Sciatic nerve (tissue), 2 donors: ENCODE measurements at regions not wholly inside any gene's neighbourhood (a gene's known extent, or its start where the extent isn't known, plus 50 kb on each side); places are given as distances from the start of the nearest gene placed in this dataset.
"Not testable (repeated sequence)": the region's sequence is repeated elsewhere in the genome, so short reads cannot be mapped to it uniquely, and the experiment has no call there.

Experiments
- ATAC-seq: fragments of 200-7000 bp; cut with Tn5 transposase; one replicate; pipeline ENCODE4 v1.9.1; 2020; ENCODE audit warnings: mild to moderate bottlenecking, moderate library complexity
- DNase-seq: peaks from one replicate; pipeline ENCODE4 v3.0.0-alpha.2; 2020; ENCODE audit warnings: low spot score
- intact Hi-C: fragments of 100-400 bp; cut with DNase I; formaldehyde crosslinking; loops from one replicate; pipeline ENCODE4 v1.14.2; 2022
- donor health status: DM: no; HTN: no; CAD: no.
- donor health status: DM: no; HTN: no; CAD: no.

- ATAC-seq (no peak), DNase-seq (no peak)
- intact Hi-C loops: no loop called here
Measured at GRCh38 chr10:14431868-14432267, 101.1 kb upstream of the FRMD4A start.

GRCh38 chr10:14429043-14429700 is 98.4 kb upstream of the FRMD4A start:
- ATAC-seq (no peak), DNase-seq (no peak)
- intact Hi-C loops: no loop called here

- intact Hi-C loops: no loop called here
- ATAC-seq (no peak), DNase-seq (no peak)
Measured at GRCh38 chr10:14425034-14425433, 94.3 kb upstream of the FRMD4A start.

- ATAC-seq (no peak), DNase-seq (no peak)
- intact Hi-C loops: no loop called here
Measured at GRCh38 chr10:14423111-14423744, 92.5 kb upstream of the FRMD4A start.

- no peak for DNase-seq
- intact Hi-C loops: no loop called here
- ATAC-seq: no peak
Measured at GRCh38 chr10:14422431-14422830, 91.7 kb upstream of the FRMD4A start.

GRCh38 chr10:14421941-14422340 is 91.2 kb upstream of the FRMD4A start:
- DNase-seq: no peak
- ATAC-seq: no peak
- intact Hi-C loops: no loop called here

- ATAC-seq, DNase-seq, intact Hi-C loops: not testable (repeated sequence)
Measured at GRCh38 chr10:14417336-14417735, 86.6 kb upstream of the FRMD4A start.

- ATAC-seq: no peak
- intact Hi-C loops: no loop called here
- no peak for DNase-seq
Measured at GRCh38 chr10:14416308-14416700, 85.6 kb upstream of the FRMD4A start.

- no peak for ATAC-seq
- intact Hi-C loops: no loop called here
Measured at GRCh38 chr10:14415676-14416307, 85.1 kb upstream of the FRMD4A start.

GRCh38 chr10:14414901-14415300 is 84.2 kb upstream of the FRMD4A start:
- ATAC-seq (no peak), DNase-seq (no peak)
- intact Hi-C loops: no loop called here

More at GRCh38 chr10:14415676-14416307, 85.1 kb upstream of the FRMD4A start:
- DNase-seq: no peak

GRCh38 chr10:14413523-14413922 is 82.8 kb upstream of the FRMD4A start:
- intact Hi-C loops: no loop called here
- DNase-seq: no peak
- ATAC-seq: no peak

GRCh38 chr10:14412624-14413023 is 81.9 kb upstream of the FRMD4A start:
- intact Hi-C loops: no loop called here
- DNase-seq: no peak
- no peak for ATAC-seq

GRCh38 chr10:14409856-14410458 is 79.2 kb upstream of the FRMD4A start:
- intact Hi-C loops: no loop called here
- DNase-seq: no peak
- ATAC-seq: no peak

- intact Hi-C loops: no loop called here
- ATAC-seq (no peak), DNase-seq (no peak)
Measured at GRCh38 chr10:14409247-14409646, 78.5 kb upstream of the FRMD4A start.

GRCh38 chr10:14408139-14408538 is 77.4 kb upstream of the FRMD4A start:
- DNase-seq (no peak), ATAC-seq (no peak)
- intact Hi-C loops: no loop called here

GRCh38 chr10:14407567-14407966 is 76.8 kb upstream of the FRMD4A start:
- DNase-seq (no peak), ATAC-seq (no peak)
- intact Hi-C loops: no loop called here

GRCh38 chr10:14405076-14406065 is 74.6 kb upstream of the FRMD4A start:
- ATAC-seq (no peak), DNase-seq (no peak)
- intact Hi-C loops: no loop called here

GRCh38 chr10:14403881-14404623 is 73.3 kb upstream of the FRMD4A start:
- ATAC-seq: no peak
- intact Hi-C loops: no loop called here

More at GRCh38 chr10:14403881-14404623, 73.3 kb upstream of the FRMD4A start:
- no peak for DNase-seq
